GM19351 (cell line): ENCODE measurements at regions not wholly inside any gene's neighbourhood (a gene's known extent, or its start where the extent isn't known, plus 50 kb on each side); places are given as distances from the start of the nearest gene placed in this dataset.

Experiments
- ATAC-seq: cut with Tn5 transposase; IDR thresholded peaks from one replicate; pipeline ENCODE4 v1.9.1; 2021; ENCODE audit warnings: mild to moderate bottlenecking, moderate library complexity; ENCODE audit not compliant: unreplicated experiment

DNA sequence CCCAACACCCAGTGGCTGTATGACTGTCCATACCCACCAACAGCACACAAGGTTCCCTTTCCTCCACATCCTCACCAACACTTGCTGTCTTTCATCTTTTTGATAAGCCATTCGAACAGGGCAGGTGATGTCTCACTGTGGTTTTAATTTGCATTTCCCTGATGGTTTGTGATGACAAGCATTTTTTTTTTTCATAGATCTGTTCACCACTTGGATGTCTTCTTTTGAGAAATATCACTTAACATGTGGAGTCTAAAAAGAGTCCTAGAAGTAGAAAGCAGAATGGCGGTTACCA lies 198.1 kb upstream of the DIO3 start:
- ATAC-seq: no peak

DNA sequence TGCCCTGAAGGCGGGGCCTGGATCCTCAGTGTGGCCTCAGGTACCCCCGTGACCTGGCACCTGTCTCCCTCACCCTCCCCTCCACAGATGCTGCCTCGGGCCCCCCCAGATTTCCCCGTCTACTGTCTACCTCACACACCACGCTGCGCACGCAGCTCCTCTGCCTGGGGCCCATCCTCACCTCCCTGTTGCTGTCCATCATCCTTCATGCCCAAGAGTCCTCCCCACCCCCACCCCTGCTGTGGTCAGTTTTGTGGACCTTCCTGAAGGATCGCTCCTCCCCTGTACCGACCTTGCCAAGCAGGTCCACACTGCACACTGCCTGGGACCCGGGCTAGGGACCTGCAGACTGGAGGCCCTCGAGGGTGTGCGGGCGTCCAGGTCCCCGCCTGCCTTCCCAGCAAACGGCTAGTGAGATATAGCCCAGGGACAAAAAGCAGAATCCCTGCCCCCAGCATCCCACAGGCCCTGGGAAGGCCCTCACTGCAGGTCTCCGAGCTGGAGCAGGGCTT lies 197.4 kb upstream of the DIO3 start:
- no peak for ATAC-seq

GRCh38 chr14:101364503-101365328 lies 196.6 kb upstream of the DIO3 start:
- no peak for ATAC-seq

DNA sequence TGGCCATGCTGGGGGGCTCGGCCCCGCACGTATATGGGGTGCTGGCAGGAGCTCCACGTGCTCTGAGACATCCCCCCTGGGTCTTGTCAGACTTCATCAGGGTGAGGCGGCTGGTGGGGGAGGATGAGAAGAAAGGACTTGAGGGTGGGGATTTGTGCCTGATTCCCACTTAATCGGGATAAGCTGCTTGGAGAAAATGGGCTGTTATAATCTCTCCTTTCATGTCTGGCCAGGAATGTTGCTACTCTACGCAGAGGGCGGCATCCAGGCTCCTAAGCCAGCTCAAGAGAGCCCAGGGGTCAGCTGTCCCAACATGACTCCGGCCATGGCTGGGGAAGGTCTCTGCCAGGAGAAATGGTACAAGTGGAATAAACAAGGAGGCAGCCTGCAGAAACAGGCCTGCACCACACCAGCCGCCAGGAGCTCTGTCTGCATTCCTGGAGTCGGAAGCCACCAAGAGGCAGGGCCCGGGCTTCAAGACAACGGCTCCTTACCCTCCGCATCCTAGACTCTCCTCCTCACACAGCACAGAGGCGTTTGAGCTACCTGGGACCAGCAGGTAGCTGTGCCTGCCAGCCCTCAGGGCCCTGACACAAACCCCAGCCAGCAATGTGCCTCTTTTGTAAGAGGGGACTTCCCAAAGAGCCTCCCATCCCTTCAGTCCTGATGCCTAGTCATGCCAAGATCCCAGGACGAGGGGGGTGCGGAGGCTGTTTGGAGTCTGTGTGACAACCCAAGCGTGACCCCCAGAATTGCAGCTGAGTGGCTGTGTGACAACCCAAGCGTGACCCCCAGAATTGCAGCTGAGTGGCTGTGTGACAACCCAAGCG lies 195.8 kb upstream of the DIO3 start:
- ATAC-seq: no peak

- ATAC-seq: no peak
Measured at GRCh38 chr14:101367421-101368261, 193.7 kb upstream of the DIO3 start.

DNA sequence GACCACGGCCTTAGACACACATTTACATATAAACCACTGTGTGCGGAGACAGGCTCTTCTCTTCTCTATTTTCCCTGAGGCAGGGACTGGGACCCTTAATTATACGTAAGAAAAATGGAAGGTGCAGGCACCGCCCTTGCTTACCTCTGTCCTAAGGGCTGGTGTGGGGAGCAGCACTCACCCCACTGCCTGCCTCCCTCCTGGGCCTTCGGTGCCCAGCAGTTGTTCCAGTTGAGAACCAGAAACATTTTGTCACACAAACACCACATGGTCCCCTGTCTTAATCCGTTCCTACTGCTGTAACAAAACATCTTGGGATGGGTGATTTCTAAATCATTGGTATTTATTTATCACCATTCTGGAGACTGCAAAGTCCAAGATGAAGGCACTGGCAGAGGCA lies 192.7 kb upstream of the DIO3 start:
- ATAC-seq: no peak

DNA sequence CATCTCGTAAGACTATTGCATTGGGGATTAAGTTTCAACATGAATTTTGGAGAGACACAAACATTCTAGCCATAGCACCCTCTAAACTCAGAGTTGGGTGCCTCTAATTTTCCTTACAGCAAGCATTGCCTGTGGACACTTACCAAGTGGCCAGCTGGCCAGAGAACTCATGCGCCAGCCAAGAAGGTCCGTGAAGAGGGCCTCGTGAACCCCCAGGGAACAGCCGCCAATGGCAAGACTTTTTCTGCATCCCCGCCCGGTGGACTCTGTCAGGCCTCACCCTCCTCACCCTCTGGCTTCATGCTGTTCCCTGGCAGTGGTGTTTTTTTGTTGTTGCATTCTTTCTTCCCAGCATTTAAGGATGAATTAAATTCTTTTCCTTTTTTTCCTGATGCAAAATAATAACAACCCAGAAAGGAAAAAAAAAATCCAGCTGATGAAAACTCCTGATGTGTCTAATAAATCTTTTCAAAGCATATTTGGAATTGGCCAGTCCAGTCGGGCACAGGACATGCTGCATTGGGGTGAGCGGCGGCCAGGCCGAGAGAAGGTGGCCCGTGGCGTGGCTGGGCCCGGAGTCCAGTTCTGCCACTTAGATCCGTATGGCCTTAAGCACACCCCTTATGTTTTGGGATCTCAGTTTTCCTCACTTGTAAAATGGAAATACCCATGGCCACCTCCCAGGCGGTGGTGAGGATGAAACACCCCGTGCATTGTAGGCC lies 191.9 kb upstream of the DIO3 start:
- no peak for ATAC-seq

DNA sequence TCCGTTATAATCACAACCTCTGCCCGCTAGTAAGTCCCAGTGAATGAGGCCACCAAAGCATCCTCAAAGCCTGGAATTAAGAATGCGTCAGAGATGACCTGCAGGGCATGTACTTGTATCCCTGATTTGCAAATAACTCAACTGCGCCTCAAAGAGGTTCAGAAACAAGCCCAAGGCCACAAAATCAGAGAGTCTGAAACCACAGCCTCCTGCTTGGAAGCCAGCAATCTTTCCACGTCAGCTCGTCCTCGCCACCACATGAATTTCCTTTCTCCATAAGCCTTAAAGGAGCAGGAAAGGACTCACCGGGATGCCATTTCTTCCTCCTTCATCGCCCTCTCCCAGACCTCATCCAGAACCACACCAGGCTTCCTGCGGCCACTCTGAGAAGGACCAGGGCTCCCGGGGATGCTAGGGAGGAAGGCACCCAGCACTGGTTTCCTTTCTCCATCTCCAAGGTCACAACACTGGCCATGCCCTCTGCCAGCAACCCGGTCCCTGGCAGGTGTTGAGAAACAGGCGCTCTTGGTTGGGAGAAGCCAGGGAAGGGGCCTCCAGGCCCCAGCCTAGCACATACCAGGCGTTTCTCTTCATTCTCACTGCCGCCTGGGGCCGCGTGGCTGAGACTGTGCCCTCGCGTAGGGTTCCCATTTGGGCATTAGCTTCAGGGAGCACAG lies 191.2 kb upstream of the DIO3 start:
- no peak for ATAC-seq

DNA sequence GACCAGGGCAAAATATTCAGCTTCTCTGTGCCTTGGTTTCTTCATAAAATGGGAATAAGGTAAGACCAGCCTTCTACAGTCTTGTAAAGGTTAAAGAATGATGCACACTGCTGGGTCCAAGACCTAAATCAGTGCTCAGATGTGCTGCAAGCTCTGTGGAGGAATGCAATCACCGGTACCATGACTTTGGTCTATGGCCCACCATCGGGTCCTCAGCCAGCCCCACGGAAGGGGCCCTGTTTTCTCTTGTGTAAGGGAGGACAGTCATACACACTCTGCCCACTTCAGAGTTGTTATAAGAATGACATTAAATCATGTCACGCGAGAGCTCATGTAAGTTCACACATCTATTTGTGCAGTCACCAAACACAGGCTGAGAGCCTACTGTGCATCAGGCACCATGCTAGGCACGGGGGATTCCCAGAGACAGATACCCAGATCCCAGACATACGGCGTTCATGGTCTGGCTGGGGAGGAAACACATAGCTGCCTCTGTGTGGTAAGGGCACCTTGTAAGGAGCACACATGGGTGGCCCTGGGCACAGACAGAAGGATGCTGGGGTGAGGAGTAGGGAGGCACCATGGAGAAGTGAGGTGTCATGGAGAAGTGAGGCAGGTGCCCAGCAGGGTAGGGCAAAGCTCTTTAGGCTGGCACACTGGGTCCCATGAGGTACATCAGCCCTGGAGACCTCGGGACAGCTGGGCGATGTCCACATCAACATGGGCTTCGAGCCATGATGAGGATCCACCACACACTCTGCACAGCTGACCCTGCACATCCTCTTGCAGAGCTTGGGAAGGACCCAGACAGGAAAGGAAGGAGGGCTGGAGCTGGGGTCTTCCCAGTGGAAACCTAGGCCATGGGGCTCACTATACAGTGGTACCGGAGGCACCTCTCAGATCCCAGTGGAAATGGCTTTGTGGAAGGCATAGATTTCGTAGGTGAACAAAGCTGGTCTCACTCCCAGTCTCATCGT lies 190.4 kb upstream of the DIO3 start:
- ATAC-seq: no peak

DNA sequence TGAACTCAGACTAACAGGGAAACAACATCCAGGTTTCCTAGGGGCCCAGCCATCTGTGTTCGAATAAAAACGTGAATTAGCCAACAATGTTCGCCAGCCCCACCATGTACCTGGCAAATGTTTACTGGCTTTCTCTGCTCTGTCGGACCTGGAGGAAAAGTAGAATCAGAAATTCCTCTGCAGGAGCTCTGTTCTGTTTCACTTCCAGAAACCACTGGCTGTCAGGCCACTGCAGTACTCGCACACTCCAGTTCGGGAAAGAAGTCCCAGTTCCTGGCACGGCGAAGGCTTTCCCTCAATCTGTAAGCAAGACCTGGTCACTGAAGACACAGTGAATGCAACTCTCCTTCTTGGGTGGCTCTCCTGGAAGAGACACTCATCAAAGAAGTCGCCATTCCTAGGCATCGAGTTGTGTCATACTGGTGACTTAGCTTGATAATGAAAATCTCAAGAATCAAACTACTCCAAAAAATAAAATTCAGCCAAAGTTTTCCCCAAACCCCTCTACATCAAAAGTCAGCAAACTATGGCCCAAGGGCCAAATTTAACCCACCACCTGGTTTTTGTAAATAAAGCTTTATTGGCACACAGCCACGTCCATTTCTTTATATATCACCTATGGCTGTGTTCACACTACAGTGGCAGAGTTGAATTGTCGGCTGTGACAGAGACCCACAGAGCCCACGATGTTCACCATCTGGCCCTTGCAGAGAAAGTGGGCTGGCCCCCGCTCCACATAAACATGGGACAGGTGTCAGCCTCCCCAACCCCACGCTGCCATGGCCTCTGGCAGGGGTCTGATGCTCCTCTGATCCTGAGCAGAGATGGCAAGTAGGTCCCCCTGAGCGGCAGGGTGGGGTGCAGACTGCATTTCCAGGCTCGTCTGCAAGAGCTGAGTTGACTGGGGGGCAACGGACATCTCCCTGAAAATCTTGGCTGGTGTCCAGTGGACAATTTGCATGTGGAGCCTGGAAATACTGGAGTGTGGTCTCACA lies 189.2 kb upstream of the DIO3 start:
- ATAC-seq: no peak

DNA sequence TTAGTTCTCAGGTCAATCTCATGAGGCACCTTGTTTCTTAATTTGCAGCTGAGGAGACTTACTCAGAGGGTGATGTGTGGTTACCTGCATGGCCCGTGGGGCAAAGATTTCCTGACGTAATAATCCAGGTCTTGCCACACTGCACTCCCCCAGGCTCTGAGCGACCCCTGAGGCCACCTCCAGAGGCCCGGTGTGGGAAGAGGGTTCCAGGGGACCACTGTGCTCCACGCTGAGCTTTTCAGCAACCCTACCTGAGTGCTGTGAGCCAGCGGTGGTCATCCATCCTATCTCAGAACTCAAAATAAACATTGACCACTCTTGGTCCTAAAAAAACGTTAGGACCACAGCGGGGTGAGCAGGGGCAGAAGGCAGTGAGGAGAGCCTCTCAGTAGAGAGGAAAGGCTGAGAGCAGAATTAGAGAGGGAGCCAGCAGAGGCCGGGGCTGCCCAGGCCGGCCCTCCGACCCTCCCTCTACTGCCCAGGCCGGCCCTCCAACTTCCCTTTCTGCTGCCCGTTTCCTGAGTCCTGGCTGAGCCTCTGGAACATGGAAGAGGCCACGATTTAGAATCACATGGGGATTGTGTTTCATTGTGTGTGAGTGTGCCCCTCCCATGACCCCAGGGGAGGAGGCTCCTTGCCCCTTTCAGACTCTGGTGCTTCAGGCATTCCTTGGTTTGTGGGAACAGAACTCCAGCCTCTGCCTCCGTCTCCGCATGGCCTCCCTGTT lies 188.2 kb upstream of the DIO3 start:
- no peak for ATAC-seq

DNA sequence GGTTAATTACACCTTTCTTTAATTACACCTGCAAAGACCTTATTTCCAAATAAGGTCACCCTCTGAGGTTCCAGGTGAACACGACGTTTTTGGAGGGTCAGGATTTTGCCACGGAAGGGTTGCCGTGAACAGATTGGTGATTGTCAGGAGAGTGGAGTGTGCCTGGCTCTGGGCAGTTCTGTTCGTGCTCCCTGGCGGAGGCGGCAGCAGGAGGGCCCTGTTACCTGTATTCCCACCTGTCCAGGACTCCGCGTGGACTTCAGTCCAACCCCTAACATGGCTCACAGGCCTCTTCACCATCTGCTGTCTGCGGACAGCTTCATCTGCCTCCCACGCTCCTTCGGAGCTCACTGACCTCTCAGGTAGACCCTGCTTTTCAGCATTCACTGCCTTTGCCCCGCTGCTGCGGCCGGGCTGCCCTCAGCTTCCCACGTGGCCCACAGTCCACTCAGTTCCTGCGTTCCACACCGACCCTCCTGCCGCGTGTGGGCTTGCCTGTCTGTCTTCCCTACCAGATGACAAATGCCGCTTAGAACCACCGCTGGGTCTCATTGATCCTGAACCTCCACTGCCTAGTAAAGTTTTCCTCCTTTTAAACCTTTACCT lies 187.5 kb upstream of the DIO3 start:
- ATAC-seq: no peak

DNA sequence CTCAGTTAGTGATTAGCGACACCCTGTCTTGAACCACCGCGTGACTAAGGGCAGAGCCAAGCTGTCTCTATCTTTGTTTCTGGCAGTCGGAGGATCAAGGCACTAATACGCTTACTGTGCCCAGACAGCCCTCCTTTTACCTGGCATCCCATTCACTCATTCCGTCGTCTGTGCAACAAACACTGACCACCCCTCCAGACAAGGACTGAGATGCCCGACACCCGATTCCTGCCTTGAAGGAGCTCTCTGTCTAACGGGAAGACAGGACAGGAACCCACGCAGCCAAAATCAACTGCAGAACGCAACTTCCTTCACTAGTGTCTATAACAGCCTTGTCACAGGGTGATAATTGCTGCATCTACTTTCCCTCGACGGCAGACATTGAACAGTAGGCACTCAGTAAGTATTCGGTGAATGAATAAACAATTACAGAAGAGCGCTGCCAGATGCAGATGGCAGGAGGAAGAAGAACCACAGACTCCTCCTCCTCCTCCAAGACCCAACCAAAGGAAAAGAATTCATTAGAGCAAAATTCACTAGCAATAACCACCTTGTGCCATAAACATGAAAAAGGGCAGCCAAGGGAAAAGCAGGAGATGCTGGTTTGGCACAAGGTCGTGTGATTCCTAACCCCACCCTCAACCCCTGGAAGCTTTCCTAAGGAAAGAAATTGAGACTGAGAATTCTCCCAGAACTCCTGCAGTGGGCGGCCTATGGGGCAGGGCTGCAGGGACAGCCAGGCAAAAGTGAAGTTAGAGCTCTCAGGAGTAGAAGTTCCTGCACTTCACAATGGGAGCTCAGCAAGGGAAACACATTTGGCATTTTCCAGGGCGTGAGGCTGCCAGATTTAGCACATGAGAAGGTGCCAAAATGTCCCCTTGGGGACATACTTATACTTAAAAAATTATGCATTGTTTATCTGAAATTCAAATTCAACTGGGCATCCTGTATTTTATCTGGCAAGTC lies 186.6 kb upstream of the DIO3 start:
- no peak for ATAC-seq

DNA sequence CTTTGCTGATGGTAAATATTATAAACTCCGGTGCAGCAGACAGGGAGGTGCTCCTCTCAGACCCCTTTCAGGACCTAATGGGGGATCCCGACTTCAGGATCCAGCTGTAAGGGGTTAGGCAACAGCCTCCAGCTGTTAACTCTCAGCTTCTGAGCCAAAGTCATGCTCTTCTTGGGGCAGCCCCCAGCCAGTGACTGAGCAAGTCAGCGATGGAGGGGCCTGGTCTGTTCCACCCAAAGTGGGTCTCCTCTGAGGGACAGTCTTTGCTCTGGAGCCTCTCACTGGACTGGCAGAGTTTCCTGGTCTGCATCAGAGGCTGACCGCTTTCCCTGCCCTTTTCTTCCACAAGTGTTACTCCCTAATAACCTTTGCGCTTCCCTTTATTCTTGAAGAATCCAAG lies 184.2 kb upstream of the DIO3 start:
- ATAC-seq: no peak

GRCh38 chr14:101379842-101380241 lies 181.5 kb upstream of the DIO3 start:
- no peak for ATAC-seq

DNA sequence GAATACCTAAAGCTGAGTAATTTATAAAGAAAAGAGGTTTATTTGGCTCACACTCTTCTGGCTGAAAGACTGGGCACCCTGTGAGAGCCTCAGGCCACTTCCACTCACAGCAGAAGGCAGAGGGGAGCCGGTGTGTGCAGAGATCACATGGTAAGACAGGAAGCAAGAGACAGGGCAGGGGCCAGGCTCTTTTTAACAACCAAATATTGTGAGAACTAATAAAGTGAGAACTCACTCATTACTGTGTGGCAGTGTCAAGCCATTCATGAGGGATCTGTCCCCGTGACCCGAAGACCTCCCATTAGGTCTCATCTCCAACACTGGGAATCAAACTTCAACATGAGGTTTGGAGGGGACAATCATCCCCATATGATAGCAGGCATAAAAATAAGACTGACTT lies 180.8 kb upstream of the DIO3 start:
- no peak for ATAC-seq
